ENCODE measurements at regions not wholly inside any gene's neighbourhood (a gene's known extent, or its start where the extent isn't known, plus 50 kb on each side); places are given as distances from the start of the nearest gene placed in this dataset.
A peak's percentile ranks its signal among the peaks of the same experiment; 100 is the strongest.

DNA sequence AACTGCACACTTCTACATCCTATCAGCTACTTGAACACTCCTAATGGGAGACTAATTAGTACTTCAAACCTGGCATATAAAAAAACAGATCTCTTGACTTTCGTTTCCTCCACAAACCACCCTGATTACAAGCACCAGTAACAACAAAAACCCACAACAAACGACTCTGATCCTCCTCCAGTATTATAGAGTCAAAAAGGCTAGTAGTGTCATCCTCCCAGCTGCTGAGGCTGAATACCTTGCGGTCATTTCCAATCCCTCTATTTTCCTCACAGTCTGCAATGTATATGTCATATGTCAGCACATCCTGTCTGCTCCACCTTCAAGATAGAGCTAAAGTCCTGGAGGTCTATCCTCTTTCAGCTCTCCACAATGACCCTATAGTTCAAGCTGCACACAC, 688.9 kb upstream of the RAG2 start:
- TF ChIP-seq, protein P1, sequence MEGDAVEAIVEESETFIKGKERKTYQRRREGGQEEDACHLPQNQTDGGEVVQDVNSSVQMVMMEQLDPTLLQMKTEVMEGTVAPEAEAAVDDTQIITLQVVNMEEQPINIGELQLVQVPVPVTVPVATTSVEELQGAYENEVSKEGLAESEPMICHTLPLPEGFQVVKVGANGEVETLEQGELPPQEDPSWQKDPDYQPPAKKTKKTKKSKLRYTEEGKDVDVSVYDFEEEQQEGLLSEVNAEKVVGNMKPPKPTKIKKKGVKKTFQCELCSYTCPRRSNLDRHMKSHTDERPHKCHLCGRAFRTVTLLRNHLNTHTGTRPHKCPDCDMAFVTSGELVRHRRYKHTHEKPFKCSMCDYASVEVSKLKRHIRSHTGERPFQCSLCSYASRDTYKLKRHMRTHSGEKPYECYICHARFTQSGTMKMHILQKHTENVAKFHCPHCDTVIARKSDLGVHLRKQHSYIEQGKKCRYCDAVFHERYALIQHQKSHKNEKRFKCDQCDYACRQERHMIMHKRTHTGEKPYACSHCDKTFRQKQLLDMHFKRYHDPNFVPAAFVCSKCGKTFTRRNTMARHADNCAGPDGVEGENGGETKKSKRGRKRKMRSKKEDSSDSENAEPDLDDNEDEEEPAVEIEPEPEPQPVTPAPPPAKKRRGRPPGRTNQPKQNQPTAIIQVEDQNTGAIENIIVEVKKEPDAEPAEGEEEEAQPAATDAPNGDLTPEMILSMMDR (IDR thresholded peaks at IDR 0.05; ENCODE audit: borderline replicate concordance) = no peak
- DNase-seq = no peak
- no peak overlapping the region for H3K27ac ChIP-seq (replicated peaks)
- H3K27me3 ChIP-seq (ENCODE audit: low read depth) = no peaks in the 10 kb centered on the region
- intact Hi-C loops (cut with micrococcal nuclease) = no loop called here
- H3K9me3 ChIP-seq (replicated peaks) = no peaks in the 10 kb centered on the region
- H3K4me3 ChIP-seq = no peak overlapping the region
- no peaks in the 10 kb centered on the region for H3K4me1 ChIP-seq
- no peaks in the 10 kb centered on the region for H3K36me3 ChIP-seq

DNA sequence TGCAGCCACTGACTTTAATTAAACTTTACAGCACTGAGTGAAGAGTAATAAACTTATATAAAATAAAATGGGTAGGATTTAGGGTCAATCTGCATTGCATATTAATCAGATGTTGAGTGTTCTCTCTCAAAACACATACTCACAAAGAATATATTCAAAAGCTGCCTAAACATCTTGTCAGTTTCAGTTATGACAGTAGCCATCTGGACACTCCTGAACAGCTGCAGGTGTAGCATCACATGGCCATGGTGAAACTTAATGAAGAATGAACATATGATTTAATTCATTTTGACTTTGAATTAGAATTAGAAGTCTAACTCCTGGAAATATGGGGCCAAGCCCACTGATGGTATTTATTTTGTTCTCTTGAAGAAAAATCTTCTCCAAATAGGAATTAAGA, 684.3 kb upstream of the RAG2 start:
- no peaks in the 10 kb centered on the region for H3K4me1 ChIP-seq
- TF ChIP-seq, protein P1 (IDR thresholded peaks at IDR 0.05; ENCODE audit: borderline replicate concordance) = no peak
- no peaks in the 10 kb centered on the region for H3K9me3 ChIP-seq (replicated peaks)
- no peak overlapping the region for H3K4me3 ChIP-seq
- H3K27me3 ChIP-seq (ENCODE audit: low read depth) = no peaks in the 10 kb centered on the region
- intact Hi-C loops (cut with micrococcal nuclease) = no loop called here
- no peak for DNase-seq
- H3K36me3 ChIP-seq = no peaks in the 10 kb centered on the region
- no peak overlapping the region for H3K27ac ChIP-seq (replicated peaks)

DNA sequence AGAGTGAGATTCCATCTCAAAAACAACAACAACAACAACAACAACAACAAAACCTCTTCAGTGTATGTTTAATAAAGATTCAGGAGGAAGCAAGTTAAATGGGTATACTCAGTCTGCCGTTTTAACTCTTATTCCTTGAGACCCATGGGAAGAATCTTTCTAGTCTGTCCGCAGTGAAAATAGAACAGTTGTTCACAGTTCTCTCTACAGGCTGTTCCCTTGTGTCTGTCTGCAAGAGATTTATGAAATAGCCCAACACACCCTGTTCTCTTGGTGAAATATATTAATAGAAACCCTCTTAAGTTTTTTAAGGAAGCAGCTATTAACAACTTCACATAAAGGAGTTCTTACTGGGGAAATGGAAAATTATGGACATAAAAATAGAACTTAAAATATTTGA, 682.2 kb upstream of the RAG2 start:
- Histone ChIP-seq H3K36me3 (no peaks in the 10 kb centered on the region), H3K27ac (replicated peaks) (peak overlapping the region; percentile 47), H3K9me3 (replicated peaks) (no peaks in the 10 kb centered on the region), H3K27me3 (ENCODE audit: low read depth) (no peaks in the 10 kb centered on the region), H3K4me1 (no peaks in the 10 kb centered on the region), H3K4me3 (no peak overlapping the region)
- TF ChIP-seq, protein P1 (IDR thresholded peaks at IDR 0.05; ENCODE audit: borderline replicate concordance) = no peak
- no peak for DNase-seq
- intact Hi-C loops (cut with micrococcal nuclease) = no loop called here

DNA sequence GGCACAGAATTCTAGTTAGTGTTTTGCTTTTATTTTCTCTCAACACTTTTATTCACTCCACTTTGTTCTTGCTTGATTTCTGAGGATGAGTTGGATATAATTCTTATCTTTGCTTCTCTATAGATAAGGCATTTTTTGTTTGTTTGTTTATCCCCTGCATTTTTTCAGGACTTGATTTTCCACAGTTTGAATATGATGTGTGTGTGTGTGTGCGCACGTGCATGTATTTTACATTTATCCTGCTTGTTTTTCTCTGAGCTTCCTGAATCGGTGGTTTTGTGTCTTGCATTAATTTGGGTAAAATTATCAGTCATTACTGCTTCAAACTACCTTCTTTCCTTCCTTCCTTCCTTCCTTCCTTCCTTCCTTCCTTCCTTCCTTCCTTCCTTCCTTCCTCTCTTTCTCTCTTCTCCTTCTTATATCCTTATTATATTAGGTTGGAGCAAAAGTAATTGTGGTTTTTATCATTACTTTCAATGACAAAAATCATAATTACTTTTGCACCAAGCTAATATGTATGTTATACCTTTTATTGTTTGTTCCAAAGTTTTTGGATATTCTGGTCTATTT, 679.9 kb upstream of the RAG2 start:
- no peak for DNase-seq
- TF ChIP-seq, protein P1 (IDR thresholded peaks at IDR 0.05; ENCODE audit: borderline replicate concordance) = no peak
- Histone ChIP-seq H3K9me3 (replicated peaks) (peaks cover 19% of the 10 kb centered on the region), H3K27me3 (ENCODE audit: low read depth) (no peaks in the 10 kb centered on the region), H3K27ac (replicated peaks) (no peak overlapping the region), H3K36me3 (no peaks in the 10 kb centered on the region), H3K4me1 (no peaks in the 10 kb centered on the region), H3K4me3 (no peak overlapping the region)
- intact Hi-C loops (cut with micrococcal nuclease) = no loop called here

DNA sequence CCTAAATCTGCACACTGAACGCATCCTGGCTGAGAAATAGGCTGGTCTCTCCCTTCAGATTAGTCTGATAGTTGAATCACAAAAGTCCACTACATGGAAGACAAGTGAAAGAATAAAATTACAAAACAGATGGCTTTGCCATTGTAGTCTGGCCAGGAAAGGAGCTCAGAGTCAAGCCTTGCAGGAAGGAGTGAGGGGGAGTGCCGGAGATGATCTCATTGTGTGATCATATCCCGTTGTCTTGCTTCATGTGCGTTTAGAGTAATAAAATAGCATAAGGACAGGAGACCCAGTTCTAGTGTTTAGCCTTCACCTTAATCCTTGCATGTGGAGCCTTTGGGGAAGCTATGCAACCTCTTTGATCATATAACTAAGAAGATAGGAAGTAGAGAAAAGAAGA, 666.7 kb upstream of the RAG2 start:
- no peak for DNase-seq
- Histone ChIP-seq H3K4me1 (no peaks in the 10 kb centered on the region), H3K4me3 (no peak overlapping the region), H3K27ac (replicated peaks) (no peak overlapping the region), H3K27me3 (ENCODE audit: low read depth) (no peaks in the 10 kb centered on the region), H3K9me3 (replicated peaks) (peaks cover 13% of the 10 kb centered on the region), H3K36me3 (no peaks in the 10 kb centered on the region)
- TF ChIP-seq, protein P1 (IDR thresholded peaks at IDR 0.05; ENCODE audit: borderline replicate concordance) = no peak
- intact Hi-C loops (cut with micrococcal nuclease) = no loop called here

Data from left ventricle myocardium inferior (tissue), 1 donor.